K562 (cell line): ENCODE measurements at regions not wholly inside any gene's neighbourhood (a gene's known extent, or its start where the extent isn't known, plus 50 kb on each side); places are given as distances from the start of the nearest gene placed in this dataset.

ENCODE experiments used
- ATAC-seq: fragments of 200-7000 bp; cut with Tn5 transposase; 3 replicates; pipeline ENCODE4 v1.9.1; 2020; ENCODE audit warnings: moderate library complexity
- BruUV-seq: library from RNA; stranded (reverse); fragments of 400-500 nt; replicated peaks from 2 replicates; lab custom pipeline; 2021; lab: Mats Ljungman, UMichigan
- CTCF ChIA-PET: fragments of 300-600 bp; formaldehyde crosslinking; extraction: SDS; loops from one replicate; lab custom pipeline; 2021; ENCODE audit warnings: low intra/inter-chr PET ratio; lab: Yijun Ruan, JAX
- POLR2A ChIA-PET: fragments of 300-600, 350-650 bp; sonication (Branson Sonifier 250); formaldehyde crosslinking; extraction: SDS; loops from one replicate; lab custom pipeline; 2021; ENCODE audit warnings: antibody characterized with exemption, inconsistent platforms; lab: Yijun Ruan, JAX
- DNase-seq, 4 experiments: peaks; one replicate each; pipeline versions ENCODE4 v3.0.0 to v3.0.0-alpha.2; 2011 to 2018; ENCODE audit warnings: low spot score in 3 of 4, mixed read lengths in 3 of 4; ENCODE audit errors: extremely low read depth in 1 of 4
- FAIRE-seq: peaks from 2 replicates; lab custom pipeline; 2011; peaks lifted over from hg19 to GRCh38; lab: Jason Lieb, UNC
- H2AFZ ChIP-seq: 2 replicates; pipeline ENCODE4 v1.6.0; 2011; ENCODE audit warnings: low read depth, low read length, control low read depth, inconsistent platforms
- H3K27ac ChIP-seq: fragments of 200-600 bp; 3 replicates; pipeline ENCODE4 v1.8.0; 2011; ENCODE audit warnings: low read depth, mild to moderate bottlenecking, control low read depth, inconsistent platforms, low read length, moderate library complexity, mixed read lengths; ENCODE audit errors: extremely low read depth
- H3K27me3 ChIP-seq, 2 experiments: fragments of 300-600 bp in 1 of 2; 2 replicates in 1 of 2; 3 replicates in 1 of 2; pipeline versions ENCODE4 v1.6.0 to v1.8.0; 2011; ENCODE audit warnings: inconsistent platforms in 2 of 2, low read length in 2 of 2, mild to moderate bottlenecking in 1 of 2, mixed read lengths in 1 of 2, moderate library complexity in 1 of 2; ENCODE audit not compliant: control insufficient read depth in 2 of 2, insufficient read depth in 2 of 2
- H3K36me3 ChIP-seq: fragments of 300-600 bp; 3 replicates; pipeline ENCODE4 v1.8.0; 2011; ENCODE audit warnings: mild to moderate bottlenecking, low read length, inconsistent platforms; ENCODE audit not compliant: control insufficient read depth, insufficient read depth
- H3K4me1 ChIP-seq, 2 experiments: fragments of 200-600 bp in 1 of 2; replicated peaks in 1 of 2; 2 replicates in 1 of 2; 3 replicates in 1 of 2; pipeline versions ENCODE4 v1.5.1 to v1.8.0; 2011; ENCODE audit warnings: inconsistent platforms in 2 of 2, low read length in 2 of 2, mild to moderate bottlenecking in 1 of 2, mixed read lengths in 1 of 2, moderate library complexity in 1 of 2; ENCODE audit not compliant: control insufficient read depth in 2 of 2, insufficient read depth in 2 of 2
- H3K4me2 ChIP-seq: 2 replicates; pipeline ENCODE4 v1.6.1; 2011; ENCODE audit warnings: low read length, control low read depth, inconsistent platforms, mixed read lengths; ENCODE audit not compliant: insufficient read depth
- H3K4me3 ChIP-seq: fragments of 200-600 bp; sonication (generic), shearing (Covaris generic); 2 replicates; pipeline ENCODE4 v1.5.1; 2016; ENCODE audit warnings: control low read depth, inconsistent platforms
- H3K79me2 ChIP-seq: fragments of 200-600 bp; 3 replicates; pipeline ENCODE4 v1.8.0; 2011; ENCODE audit warnings: low read length, inconsistent platforms; ENCODE audit not compliant: control insufficient read depth, insufficient read depth
- H3K9ac ChIP-seq, 2 experiments: 2 replicates each; pipeline versions ENCODE4 v1.6.0 to v1.6.1; 2011; ENCODE audit warnings: low read depth in 2 of 2, low read length in 2 of 2, control low read depth in 1 of 2, inconsistent platforms in 1 of 2, mild to moderate bottlenecking in 1 of 2, mixed read lengths in 1 of 2; ENCODE audit not compliant: insufficient read depth in 1 of 2
- H3K9me1 ChIP-seq: one replicate; pipeline ENCODE4 v1.6.0; 2011; ENCODE audit warnings: inconsistent platforms, mild to moderate bottlenecking, low read length, moderate library complexity; ENCODE audit not compliant: control insufficient read depth, insufficient read depth
- H3K9me3 ChIP-seq: replicated peaks from 2 replicates; pipeline ENCODE4 v1.5.1; 2011; ENCODE audit warnings: low read depth, low read length, inconsistent platforms; ENCODE audit not compliant: control insufficient read depth, insufficient read depth
- H4K20me1 ChIP-seq: replicated peaks from 2 replicates; pipeline ENCODE4 v1.6.1; 2011; ENCODE audit warnings: low read length, inconsistent platforms, mixed read lengths; ENCODE audit not compliant: control insufficient read depth, insufficient read depth
- FOXA3 ChIP-seq, 2 experiments: fragments of 450-650 bp in 1 of 2; sonication (generic) in 1 of 2; formaldehyde crosslinking; IDR thresholded peaks in 1 of 2; conservative IDR thresholded peaks in 1 of 2; 2 replicates each; pipeline versions ENCODE4 v1.4.0 to v1.8.0; 2020 to 2022; ENCODE audit warnings: mild to moderate bottlenecking in 2 of 2, missing genetic modification reagents in 1 of 2
- FOXK1 ChIP-seq: sonication (generic); formaldehyde crosslinking; IDR thresholded peaks from 2 replicates; pipeline ENCODE4 v1.8.0; 2022; ENCODE audit warnings: missing genetic modification reagents, mild to moderate bottlenecking, borderline replicate concordance
- HMBOX1 ChIP-seq: sonication (generic); IDR thresholded peaks from 2 replicates; pipeline ENCODE4 v1.6.1; 2016
- NFE2L1 ChIP-seq: fragments of 450-650 bp; IDR thresholded peaks from 2 replicates; pipeline ENCODE4 v1.6.1; 2016; ENCODE audit warnings: missing genetic modification characterization, low read depth, mild to moderate bottlenecking, missing compliant biosample characterization, moderate library complexity, borderline replicate concordance
- NR0B1 ChIP-seq: fragments of 450-650 bp; IDR thresholded peaks from one replicate; pipeline ENCODE4 v1.6.1; 2018; ENCODE audit warnings: mild to moderate bottlenecking, moderate library complexity; ENCODE audit not compliant: partially characterized antibody
- SRSF7 ChIP-seq: fragments of 200-400 bp; formaldehyde crosslinking; optimal IDR thresholded peaks from 2 replicates; pipeline ENCODE3; 2017; ENCODE audit warnings: mild to moderate bottlenecking, low read depth, low read length
- TAF15 ChIP-seq: fragments of 200-400 bp; formaldehyde crosslinking; IDR thresholded peaks from 2 replicates; pipeline ENCODE4 v1.6.1; 2017; ENCODE audit warnings: mild to moderate bottlenecking, low read depth, low read length, moderate library complexity
- TCF3 ChIP-seq: sonication (generic); formaldehyde crosslinking; IDR thresholded peaks from 2 replicates; pipeline ENCODE4 v1.4.0; 2020; ENCODE audit warnings: mild to moderate bottlenecking, missing genetic modification reagents
- ZNF184 ChIP-seq: sonication (generic); formaldehyde crosslinking; IDR thresholded peaks from 2 replicates; pipeline ENCODE4 v1.5.0; 2020; ENCODE audit warnings: missing genetic modification reagents
- WGBS: fragments of 100-300 bp; shearing (Covaris generic); methylation state at CpG from one replicate; pipeline ENCODE4 v1.1.6; 2016; ENCODE audit warnings: low coverage, mixed read lengths; ENCODE audit not compliant: insufficient coverage; ENCODE audit errors: missing lambda C conversion rate; 5-methylcytosine and 5-hydroxymethylcytosine counted together
- in situ Hi-C: fragments of 300-500 bp; cut with MboI; formaldehyde crosslinking; loops from 4 replicates; pipeline ENCODE4 v1.15.0; 2018; ENCODE audit warnings: inconsistent platforms, mixed read lengths
- intact Hi-C: fragments of 100-400 bp; cut with micrococcal nuclease; formaldehyde crosslinking; loops from 2 replicates; pipeline ENCODE4 v1.14.2; 2022
- TF ChIP-seq, protein P1 (sequence below), 2 experiments: IDR thresholded peaks; 2 replicates each; pipeline ENCODE4 v1.6.1; 2011; ENCODE audit warnings: borderline replicate concordance in 1 of 2, control low read depth in 1 of 2, low read depth in 1 of 2, low read length in 1 of 2, mild to moderate bottlenecking in 1 of 2, mixed read lengths in 1 of 2, moderate library complexity in 1 of 2; ENCODE audit not compliant: insufficient read depth in 1 of 2, insufficient read length in 1 of 2, poor library complexity in 1 of 2, severe bottlenecking in 1 of 2; ENCODE audit errors: extremely low read depth in 1 of 2
- TF ChIP-seq, protein P2 (sequence below): IDR thresholded peaks from 2 replicates; pipeline ENCODE4 v1.6.1; 2011; ENCODE audit warnings: borderline replicate concordance, low read depth, mild to moderate bottlenecking, moderate library complexity, low read length; ENCODE audit not compliant: insufficient read depth, poor library complexity, severe bottlenecking

DNA sequence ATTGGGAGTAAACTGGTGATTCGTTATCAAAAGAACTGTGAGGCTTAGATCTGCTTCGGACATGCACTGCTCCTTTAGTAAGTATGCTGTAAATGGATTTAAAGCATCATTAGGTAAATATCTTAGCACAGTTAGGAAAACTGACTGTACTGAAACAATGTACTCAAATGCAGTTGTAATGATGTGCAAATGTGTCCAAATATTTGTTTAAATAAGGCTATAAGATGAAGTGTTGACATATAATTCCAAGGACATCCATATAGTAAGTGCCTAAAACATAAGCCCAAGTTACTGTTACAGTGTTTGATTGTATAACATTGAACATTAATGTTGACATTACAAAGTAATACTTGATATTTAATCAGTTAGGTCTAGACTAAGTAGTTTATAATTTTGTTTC is 512.5 kb upstream of the CDH18 start:
- intact Hi-C loops (no loop called here), in situ Hi-C loops (no loop called here)
- Histone ChIP-seq H3K9me3 (no peaks in the 10 kb centered on the region; the same call in 1 of the 2 replicates), H3K4me3 (no peak overlapping the region), H3K9me1 (no peaks in the 10 kb centered on the region), H3K27me3 (no peaks in the 10 kb centered on the region), H3K4me2 (no peak overlapping the region), H3K4me1 (no peaks in the 10 kb centered on the region), H3K36me3 (no peaks in the 10 kb centered on the region), H3K79me2 (no peaks in the 10 kb centered on the region), H2AFZ (no peak overlapping the region), H3K27ac (no peak overlapping the region), H4K20me1 (no peaks in the 10 kb centered on the region), H3K9ac (no peak overlapping the region)
- TF ChIP-seq, protein P1, sequence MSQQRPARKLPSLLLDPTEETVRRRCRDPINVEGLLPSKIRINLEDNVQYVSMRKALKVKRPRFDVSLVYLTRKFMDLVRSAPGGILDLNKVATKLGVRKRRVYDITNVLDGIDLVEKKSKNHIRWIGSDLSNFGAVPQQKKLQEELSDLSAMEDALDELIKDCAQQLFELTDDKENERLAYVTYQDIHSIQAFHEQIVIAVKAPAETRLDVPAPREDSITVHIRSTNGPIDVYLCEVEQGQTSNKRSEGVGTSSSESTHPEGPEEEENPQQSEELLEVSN (IDR thresholded peaks at IDR 0.05; ENCODE audit: borderline replicate concordance in 1 of 2, extremely low read depth in 1 of 2, insufficient read depth in 1 of 2, insufficient read length in 1 of 2, low read depth in 1 of 2, low read length in 1 of 2, poor library complexity in 1 of 2, severe bottlenecking in 1 of 2), result no peak
- TF ChIP-seq, protein P2, sequence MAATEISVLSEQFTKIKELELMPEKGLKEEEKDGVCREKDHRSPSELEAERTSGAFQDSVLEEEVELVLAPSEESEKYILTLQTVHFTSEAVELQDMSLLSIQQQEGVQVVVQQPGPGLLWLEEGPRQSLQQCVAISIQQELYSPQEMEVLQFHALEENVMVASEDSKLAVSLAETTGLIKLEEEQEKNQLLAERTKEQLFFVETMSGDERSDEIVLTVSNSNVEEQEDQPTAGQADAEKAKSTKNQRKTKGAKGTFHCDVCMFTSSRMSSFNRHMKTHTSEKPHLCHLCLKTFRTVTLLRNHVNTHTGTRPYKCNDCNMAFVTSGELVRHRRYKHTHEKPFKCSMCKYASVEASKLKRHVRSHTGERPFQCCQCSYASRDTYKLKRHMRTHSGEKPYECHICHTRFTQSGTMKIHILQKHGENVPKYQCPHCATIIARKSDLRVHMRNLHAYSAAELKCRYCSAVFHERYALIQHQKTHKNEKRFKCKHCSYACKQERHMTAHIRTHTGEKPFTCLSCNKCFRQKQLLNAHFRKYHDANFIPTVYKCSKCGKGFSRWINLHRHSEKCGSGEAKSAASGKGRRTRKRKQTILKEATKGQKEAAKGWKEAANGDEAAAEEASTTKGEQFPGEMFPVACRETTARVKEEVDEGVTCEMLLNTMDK, result no peak
- TF ChIP-seq FOXK1 (CRISPR knock-in tag) (no peak), FOXA3 (CRISPR knock-in tag; conservative IDR thresholded peaks at IDR 0.05 in 1 of 2, IDR thresholded peaks at IDR 0.05 in 1 of 2) (no peak), SRSF7 (no peak), HMBOX1 (no peak), NFE2L1 (tag) (no peak), NR0B1 (no peak), TAF15 (no peak), TCF3 (CRISPR knock-in tag) (no peak), ZNF184 (CRISPR knock-in tag) (no peak)
- FAIRE-seq, result no peak
- ChIA-PET CTCF (no interaction called here), POLR2A (no interaction called here)
- ATAC-seq, result no peak
- BruUV-seq, result no TSS peak
- no peak for DNase-seq
- 0% methylated on average over 2 of the region's 2 CpGs for WGBS
